ENCODE measurements at regions not wholly inside any gene's neighbourhood (a gene's known extent, or its start where the extent isn't known, plus 50 kb on each side); places are given as distances from the start of the nearest gene placed in this dataset.
A peak's percentile ranks its signal among the peaks of the same experiment; 100 is the strongest.

- TF ChIP-seq CTCF (IDR thresholded peaks at IDR 0.05; ENCODE audit: insufficient read depth, low read length, severe bottlenecking), result no peak
- no peak for FAIRE-seq
Measured at GRCh38 chr18:4870177-4870773, 326.8 kb downstream of the AKAIN1 start.

GRCh38 chr18:4869155-4869554, 327.9 kb downstream of the AKAIN1 start:
- FAIRE-seq, result no peak
- H3K36me3 ChIP-seq (ENCODE audit: control insufficient read depth, insufficient read depth, low read length), result no peaks in the 10 kb centered on the region
- H3K4me3 ChIP-seq (ENCODE audit: low read depth, low read length), result no peak overlapping the region
- no peaks in the 10 kb centered on the region for H3K27me3 ChIP-seq (ENCODE audit: control insufficient read depth, insufficient read depth, low read length)
- TF ChIP-seq CTCF (IDR thresholded peaks at IDR 0.05; ENCODE audit: insufficient read depth, low read length, severe bottlenecking), result no peak
- DNase-seq (ENCODE audit: low read depth), result no peak

More at GRCh38 chr18:4870177-4870773, 326.8 kb downstream of the AKAIN1 start:
- H3K4me3 ChIP-seq (ENCODE audit: low read depth, low read length), result no peak overlapping the region
- DNase-seq (ENCODE audit: low read depth), result peak; percentile 0
- H3K27me3 ChIP-seq (ENCODE audit: control insufficient read depth, insufficient read depth, low read length), result no peaks in the 10 kb centered on the region
- H3K36me3 ChIP-seq (ENCODE audit: control insufficient read depth, insufficient read depth, low read length), result no peaks in the 10 kb centered on the region

GRCh38 chr18:4858379-4859127, 338.5 kb downstream of the AKAIN1 start:
- no peak for TF ChIP-seq CTCF (IDR thresholded peaks at IDR 0.05; ENCODE audit: insufficient read depth, low read length, severe bottlenecking)
- no peak for DNase-seq (ENCODE audit: low read depth)
- H3K27me3 ChIP-seq (ENCODE audit: control insufficient read depth, insufficient read depth, low read length), result no peaks in the 10 kb centered on the region
- no peaks in the 10 kb centered on the region for H3K36me3 ChIP-seq (ENCODE audit: control insufficient read depth, insufficient read depth, low read length)
- FAIRE-seq, result no peak
- H3K4me3 ChIP-seq (ENCODE audit: low read depth, low read length), result no peak overlapping the region

GRCh38 chr18:4854671-4855070, 342.4 kb downstream of the AKAIN1 start:
- Histone ChIP-seq H3K4me3 (ENCODE audit: low read depth, low read length) (no peak overlapping the region), H3K36me3 (ENCODE audit: control insufficient read depth, insufficient read depth, low read length) (no peaks in the 10 kb centered on the region), H3K27me3 (ENCODE audit: control insufficient read depth, insufficient read depth, low read length) (no peaks in the 10 kb centered on the region)
- FAIRE-seq (no peak), DNase-seq (ENCODE audit: low read depth) (no peak)
- no peak for TF ChIP-seq CTCF (IDR thresholded peaks at IDR 0.05; ENCODE audit: insufficient read depth, low read length, severe bottlenecking)

- H3K4me3 ChIP-seq (ENCODE audit: low read depth, low read length), result no peak overlapping the region
- DNase-seq (ENCODE audit: low read depth) (no peak), FAIRE-seq (no peak)
- H3K36me3 ChIP-seq (ENCODE audit: control insufficient read depth, insufficient read depth, low read length), result no peaks in the 10 kb centered on the region
- no peaks in the 10 kb centered on the region for H3K27me3 ChIP-seq (ENCODE audit: control insufficient read depth, insufficient read depth, low read length)
- TF ChIP-seq CTCF (IDR thresholded peaks at IDR 0.05; ENCODE audit: insufficient read depth, low read length, severe bottlenecking), result no peak
Measured at GRCh38 chr18:4851301-4851976, 345.6 kb downstream of the AKAIN1 start.
